Astrocyte (in vitro differentiated cells and primary cell): ENCODE measurements at regions not wholly inside any gene's neighbourhood (a gene's known extent, or its start where the extent isn't known, plus 50 kb on each side); places are given as distances from the start of the nearest gene placed in this dataset.

Experiments
- DNase-seq: peaks from one replicate; pipeline ENCODE4 v3.0.0-alpha.2; 2010; ENCODE audit warnings: low read depth
- FAIRE-seq: peaks from 2 replicates; lab custom pipeline; 2011; peaks lifted over from hg19 to GRCh38; lab: Jason Lieb, UNC
- H2AFZ ChIP-seq: 2 replicates; pipeline ENCODE4 v1.6.0; 2012; ENCODE audit warnings: low read depth, low read length, inconsistent platforms
- H3K27ac ChIP-seq: 2 replicates; pipeline ENCODE4 v1.5.1; 2011; ENCODE audit warnings: low read depth, low read length, inconsistent platforms
- H3K27me3 ChIP-seq: 2 replicates; pipeline ENCODE4 v1.6.0; 2011; ENCODE audit warnings: low read length, inconsistent platforms; ENCODE audit not compliant: insufficient read depth
- H3K36me3 ChIP-seq: 2 replicates; pipeline ENCODE4 v1.5.1; 2011; ENCODE audit warnings: low read length, inconsistent platforms; ENCODE audit not compliant: insufficient read depth
- H3K4me1 ChIP-seq: 2 replicates; pipeline ENCODE4 v1.5.1; 2011; ENCODE audit warnings: low read length, inconsistent platforms; ENCODE audit not compliant: insufficient read depth
- H3K4me2 ChIP-seq: 2 replicates; pipeline ENCODE4 v1.6.0; 2012; ENCODE audit warnings: low read length, inconsistent platforms
- H3K4me3 ChIP-seq: 2 replicates; pipeline ENCODE4 v1.5.1; 2011; ENCODE audit warnings: low read depth, mild to moderate bottlenecking, low read length, inconsistent platforms; ENCODE audit not compliant: insufficient read depth
- H3K79me2 ChIP-seq: 2 replicates; pipeline ENCODE4 v1.6.0; 2012; ENCODE audit warnings: mild to moderate bottlenecking, low read length, inconsistent platforms; ENCODE audit not compliant: insufficient read depth
- H3K9ac ChIP-seq: 2 replicates; pipeline ENCODE4 v1.6.0; 2012; ENCODE audit warnings: mild to moderate bottlenecking, low read length, inconsistent platforms
- H3K9me3 ChIP-seq: 2 replicates; pipeline ENCODE4 v1.5.1; 2012; ENCODE audit warnings: low read depth, mild to moderate bottlenecking, low read length, inconsistent platforms; ENCODE audit not compliant: insufficient read depth
- H4K20me1 ChIP-seq: 2 replicates; pipeline ENCODE4 v1.6.0; 2012; ENCODE audit warnings: low read length, inconsistent platforms; ENCODE audit not compliant: insufficient read depth
- H3K27ac Mint-ChIP-seq: one replicate; pipeline ENCODE4 v1.8.0; 2021; ENCODE audit warnings: mild to moderate bottlenecking, mixed read lengths; ENCODE audit not compliant: unreplicated experiment
- H3K27me3 Mint-ChIP-seq: one replicate; pipeline ENCODE4 v1.8.0; 2021; ENCODE audit warnings: low read depth, mixed read lengths; ENCODE audit not compliant: unreplicated experiment
- H3K36me3 Mint-ChIP-seq: one replicate; pipeline ENCODE4 v1.8.0; 2021; ENCODE audit warnings: low read depth, mixed read lengths; ENCODE audit not compliant: unreplicated experiment
- H3K4me1 Mint-ChIP-seq: one replicate; pipeline ENCODE4 v1.8.0; 2021; ENCODE audit warnings: low read depth, mixed read lengths; ENCODE audit not compliant: unreplicated experiment
- H3K4me3 Mint-ChIP-seq: one replicate; pipeline ENCODE4 v1.8.0; 2021; ENCODE audit warnings: mild to moderate bottlenecking, moderate library complexity, mixed read lengths; ENCODE audit not compliant: unreplicated experiment
- H3K9me3 Mint-ChIP-seq: one replicate; pipeline ENCODE4 v1.8.0; 2021; ENCODE audit warnings: mild to moderate bottlenecking, mixed read lengths; ENCODE audit not compliant: unreplicated experiment
- EZH2 ChIP-seq: IDR thresholded peaks from 2 replicates; pipeline ENCODE4 v1.6.1; 2012; ENCODE audit warnings: mild to moderate bottlenecking, low read length, inconsistent platforms; ENCODE audit not compliant: insufficient read depth
- TF ChIP-seq, protein P1 (sequence below): IDR thresholded peaks from 2 replicates; pipeline ENCODE4 v1.5.1; 2011; ENCODE audit warnings: low read depth, mild to moderate bottlenecking, inconsistent platforms, low read length, moderate library complexity; ENCODE audit not compliant: insufficient read depth

DNA sequence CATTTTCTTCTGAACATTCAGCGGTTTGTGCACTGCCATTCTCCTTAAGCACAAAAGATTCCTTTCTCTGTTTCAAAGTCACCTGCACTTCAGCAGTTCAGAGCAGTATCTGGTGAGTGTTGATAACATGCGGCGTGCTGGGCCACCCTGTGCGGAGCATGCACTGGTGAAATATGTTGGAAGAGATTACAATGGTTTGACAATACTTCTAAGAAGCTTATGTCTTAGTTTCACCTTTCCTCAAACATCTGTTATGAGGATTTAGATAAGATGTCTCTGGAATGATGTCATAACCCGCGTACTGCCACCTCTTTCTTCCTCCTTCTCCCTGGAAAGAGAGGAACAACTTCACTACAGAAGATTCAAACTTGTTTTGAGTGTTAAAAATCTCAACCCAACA is 650.3 kb downstream of the AJAP1 start:
- Histone ChIP-seq H3K4me1 (no peaks in the 10 kb centered on the region), H4K20me1 (no peaks in the 10 kb centered on the region), H3K9me3 (peaks cover 2% of the 10 kb centered on the region), H3K4me2 (no peak overlapping the region), H3K36me3 (no peaks in the 10 kb centered on the region), H2AFZ (no peak overlapping the region), H3K79me2 (no peaks in the 10 kb centered on the region), H3K9ac (no peak overlapping the region), H3K4me3 (no peak overlapping the region), H3K27me3 (no peaks in the 10 kb centered on the region), H3K27ac (no peak overlapping the region)
- TF ChIP-seq EZH2 = no peak
- TF ChIP-seq, protein P1, sequence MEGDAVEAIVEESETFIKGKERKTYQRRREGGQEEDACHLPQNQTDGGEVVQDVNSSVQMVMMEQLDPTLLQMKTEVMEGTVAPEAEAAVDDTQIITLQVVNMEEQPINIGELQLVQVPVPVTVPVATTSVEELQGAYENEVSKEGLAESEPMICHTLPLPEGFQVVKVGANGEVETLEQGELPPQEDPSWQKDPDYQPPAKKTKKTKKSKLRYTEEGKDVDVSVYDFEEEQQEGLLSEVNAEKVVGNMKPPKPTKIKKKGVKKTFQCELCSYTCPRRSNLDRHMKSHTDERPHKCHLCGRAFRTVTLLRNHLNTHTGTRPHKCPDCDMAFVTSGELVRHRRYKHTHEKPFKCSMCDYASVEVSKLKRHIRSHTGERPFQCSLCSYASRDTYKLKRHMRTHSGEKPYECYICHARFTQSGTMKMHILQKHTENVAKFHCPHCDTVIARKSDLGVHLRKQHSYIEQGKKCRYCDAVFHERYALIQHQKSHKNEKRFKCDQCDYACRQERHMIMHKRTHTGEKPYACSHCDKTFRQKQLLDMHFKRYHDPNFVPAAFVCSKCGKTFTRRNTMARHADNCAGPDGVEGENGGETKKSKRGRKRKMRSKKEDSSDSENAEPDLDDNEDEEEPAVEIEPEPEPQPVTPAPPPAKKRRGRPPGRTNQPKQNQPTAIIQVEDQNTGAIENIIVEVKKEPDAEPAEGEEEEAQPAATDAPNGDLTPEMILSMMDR = no peak
- Mint-ChIP-seq H3K36me3 (no peaks in the 10 kb centered on the region), H3K4me1 (peaks cover 2% of the 10 kb centered on the region), H3K27me3 (peaks cover 29% of the 10 kb centered on the region), H3K9me3 (peaks cover 3% of the 10 kb centered on the region), H3K27ac (no peak overlapping the region), H3K4me3 (no peak overlapping the region)
- FAIRE-seq = no peak
- no peak for DNase-seq

DNA sequence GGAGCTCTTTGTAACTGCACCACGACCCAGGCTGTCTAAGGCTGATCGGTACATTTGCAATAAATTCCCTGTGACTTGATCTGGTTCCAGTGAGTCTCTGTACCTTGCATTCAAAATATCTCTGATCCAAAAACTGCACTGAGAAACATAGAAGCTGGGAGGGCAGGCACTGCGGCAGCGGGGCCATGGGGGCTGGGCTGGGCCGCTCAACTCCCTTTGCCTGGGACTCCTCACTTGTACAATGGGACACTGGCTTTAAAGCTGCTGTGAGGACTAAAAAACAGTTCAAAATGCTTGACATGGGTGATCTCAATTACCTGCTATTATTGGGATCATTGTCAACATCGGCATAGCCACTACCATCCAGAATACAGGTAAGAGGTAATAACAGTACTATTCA is 644.0 kb downstream of the AJAP1 start:
- Histone ChIP-seq H3K27me3 (no peaks in the 10 kb centered on the region), H2AFZ (no peak overlapping the region), H3K79me2 (no peaks in the 10 kb centered on the region), H3K36me3 (no peaks in the 10 kb centered on the region), H3K4me1 (no peaks in the 10 kb centered on the region), H3K27ac (no peak overlapping the region), H3K9me3 (peaks cover 2% of the 10 kb centered on the region), H4K20me1 (no peaks in the 10 kb centered on the region), H3K4me3 (no peak overlapping the region), H3K4me2 (no peak overlapping the region), H3K9ac (no peak overlapping the region)
- H3K27me3 Mint-ChIP-seq = peaks cover 41% of the 10 kb centered on the region
- H3K27ac Mint-ChIP-seq = no peak overlapping the region
- FAIRE-seq (no peak), DNase-seq (no peak)
- H3K36me3 Mint-ChIP-seq = no peaks in the 10 kb centered on the region
- no peak overlapping the region for H3K4me3 Mint-ChIP-seq
- H3K4me1 Mint-ChIP-seq = no peaks in the 10 kb centered on the region
- peaks cover 3% of the 10 kb centered on the region for H3K9me3 Mint-ChIP-seq
- TF ChIP-seq EZH2 = no peak
- TF ChIP-seq, protein P1 = no peak

- no peak for TF ChIP-seq EZH2
- TF ChIP-seq, protein P1 = no peak
- Mint-ChIP-seq H3K9me3 (peaks cover 3% of the 10 kb centered on the region), H3K27ac (no peak overlapping the region), H3K27me3 (peaks cover 45% of the 10 kb centered on the region), H3K4me1 (no peaks in the 10 kb centered on the region), H3K36me3 (no peaks in the 10 kb centered on the region), H3K4me3 (no peak overlapping the region)
- Histone ChIP-seq H3K27me3 (no peaks in the 10 kb centered on the region), H3K4me3 (no peak overlapping the region), H3K9ac (no peak overlapping the region), H3K4me2 (no peak overlapping the region), H3K36me3 (no peaks in the 10 kb centered on the region), H4K20me1 (no peaks in the 10 kb centered on the region), H3K79me2 (no peaks in the 10 kb centered on the region), H3K27ac (no peak overlapping the region), H3K9me3 (peaks cover 2% of the 10 kb centered on the region), H2AFZ (no peak overlapping the region), H3K4me1 (no peaks in the 10 kb centered on the region)
- no peak for DNase-seq
- FAIRE-seq = no peak
Observed at GRCh38 chr1:5297886-5298239, 643.5 kb downstream of the AJAP1 start.
